HL-60 (cell line): ENCODE measurements at regions not wholly inside any gene's neighbourhood (a gene's known extent, or its start where the extent isn't known, plus 50 kb on each side); places are given as distances from the start of the nearest gene placed in this dataset.
"Not testable (repeated sequence)": the region's sequence is repeated elsewhere in the genome, so short reads cannot be mapped to it uniquely, and the experiment has no call there.

Experiments
- DNase-seq, 2 experiments: peaks; one replicate each; pipeline ENCODE4 v3.0.0-alpha.2; 2010 to 2020; ENCODE audit warnings: low read depth in 1 of 2, low spot score in 1 of 2
- H3K27ac ChIP-seq: fragments of 250-450 bp; sonication (Bioruptor Pico); replicated peaks from 2 replicates; pipeline ENCODE4 v1.5.1; 2020; ENCODE audit warnings: mild to moderate bottlenecking, moderate library complexity
- H3K27me3 ChIP-seq: fragments of 250-450 bp; sonication (Bioruptor Pico); 2 replicates; pipeline ENCODE4 v1.5.1; 2021; ENCODE audit warnings: mild to moderate bottlenecking, moderate library complexity; ENCODE audit not compliant: insufficient read depth, poor library complexity, severe bottlenecking
- H3K4me3 ChIP-seq: replicated peaks from 2 replicates; pipeline ENCODE4 v1.5.1; 2011; ENCODE audit warnings: mild to moderate bottlenecking, control low read depth, low read length; ENCODE audit not compliant: insufficient read depth
- CTCF ChIP-seq: IDR thresholded peaks from one replicate; pipeline ENCODE4 v1.5.1; 2011; ENCODE audit warnings: low read length, control low read depth, inconsistent platforms; ENCODE audit not compliant: insufficient read depth
- GABPA ChIP-seq: IDR thresholded peaks from 2 replicates; pipeline ENCODE4 v1.6.1; 2012; ENCODE audit warnings: low read depth
- POLR2AphosphoS5 ChIP-seq: IDR thresholded peaks from 2 replicates; pipeline ENCODE4 v1.6.1; 2012; ENCODE audit warnings: low read depth
- REST ChIP-seq: IDR thresholded peaks from 2 replicates; pipeline ENCODE4 v1.6.1; 2012; ENCODE audit warnings: low read depth; ENCODE audit not compliant: insufficient replicate concordance
- SPI1 ChIP-seq: IDR thresholded peaks from 2 replicates; pipeline ENCODE4 v1.6.1; 2012; ENCODE audit warnings: low read depth, mild to moderate bottlenecking, borderline replicate concordance

GRCh38 chr5:1593903-1594356 is 70.2 kb upstream of the LPCAT1 start:
- H3K27me3 ChIP-seq = peaks cover 13% of the 10 kb centered on the region
- TF ChIP-seq GABPA (no peak), CTCF (no peak), REST (no peak), POLR2AphosphoS5 (no peak), SPI1 (no peak)
- DNase-seq = no peak
- no peak overlapping the region for H3K4me3 ChIP-seq
- H3K27ac ChIP-seq = no peak overlapping the region

GRCh38 chr5:1588071-1588694 is 64.4 kb upstream of the LPCAT1 start:
- H3K27me3 ChIP-seq, H3K4me3 ChIP-seq, H3K27ac ChIP-seq, DNase-seq: not testable (repeated sequence)

DNA sequence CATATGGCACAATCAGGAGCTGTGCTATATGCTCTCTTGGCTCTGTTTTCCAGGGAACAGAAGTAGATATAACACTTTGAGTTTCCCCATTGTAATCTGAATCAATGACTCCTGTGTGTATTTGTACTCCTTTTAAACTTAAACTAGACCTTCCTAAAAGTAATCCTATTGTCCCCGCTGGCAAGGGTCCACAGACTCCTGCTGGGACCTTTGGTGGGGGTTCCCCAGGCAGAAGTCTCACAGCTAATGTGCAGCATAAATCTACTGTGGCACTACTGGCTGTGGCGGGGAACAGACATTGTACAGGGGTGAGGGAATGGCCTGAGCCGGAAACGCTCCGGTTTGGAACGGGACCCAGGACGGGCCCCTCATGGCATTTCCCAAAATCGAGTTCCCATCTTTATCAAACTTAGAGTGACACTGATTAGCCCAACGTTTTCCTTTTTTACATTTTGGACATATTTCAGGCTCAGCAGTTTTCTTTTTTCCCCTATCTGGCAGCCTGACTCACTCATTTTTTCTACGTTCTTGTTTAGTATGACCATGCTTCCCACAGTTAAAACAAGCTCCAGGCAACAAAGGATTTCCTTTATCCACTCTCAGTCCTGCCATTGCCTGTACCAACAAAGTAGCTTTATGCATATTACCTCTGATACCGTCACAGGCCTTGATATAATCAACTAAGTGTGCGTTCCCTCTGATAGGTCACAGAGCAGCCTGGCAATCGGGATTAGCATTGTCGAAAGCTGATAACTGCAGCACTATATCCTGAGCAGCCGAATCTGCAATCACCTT is 59.5 kb upstream of the LPCAT1 start:
- H3K27me3 ChIP-seq, DNase-seq, H3K4me3 ChIP-seq, H3K27ac ChIP-seq: not testable (repeated sequence)

- H3K27ac ChIP-seq, H3K27me3 ChIP-seq, H3K4me3 ChIP-seq, DNase-seq: not testable (repeated sequence)
Observed at GRCh38 chr5:1579389-1579788, 55.6 kb upstream of the LPCAT1 start.

DNA sequence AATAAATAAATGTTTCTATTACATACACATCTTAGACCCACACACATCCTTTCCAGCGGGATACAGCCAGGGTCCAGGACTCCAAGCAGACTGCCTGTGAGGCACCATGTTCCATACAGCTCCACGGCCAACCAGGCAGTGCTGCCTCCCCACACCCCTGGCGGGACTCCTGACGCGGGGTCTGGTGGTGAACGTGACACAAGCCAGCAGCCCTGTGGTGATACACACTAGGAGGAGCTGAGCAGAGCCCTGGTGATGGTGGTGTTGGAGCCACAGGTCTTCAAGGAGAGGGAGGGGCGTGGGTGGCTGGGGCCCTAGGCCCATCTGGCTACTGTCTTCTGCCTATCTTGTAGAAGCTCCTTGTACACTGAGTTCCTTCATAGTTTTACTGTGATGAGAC is 53.1 kb upstream of the LPCAT1 start:
- not testable (repeated sequence) for H3K4me3 ChIP-seq, DNase-seq, H3K27me3 ChIP-seq, H3K27ac ChIP-seq

DNA sequence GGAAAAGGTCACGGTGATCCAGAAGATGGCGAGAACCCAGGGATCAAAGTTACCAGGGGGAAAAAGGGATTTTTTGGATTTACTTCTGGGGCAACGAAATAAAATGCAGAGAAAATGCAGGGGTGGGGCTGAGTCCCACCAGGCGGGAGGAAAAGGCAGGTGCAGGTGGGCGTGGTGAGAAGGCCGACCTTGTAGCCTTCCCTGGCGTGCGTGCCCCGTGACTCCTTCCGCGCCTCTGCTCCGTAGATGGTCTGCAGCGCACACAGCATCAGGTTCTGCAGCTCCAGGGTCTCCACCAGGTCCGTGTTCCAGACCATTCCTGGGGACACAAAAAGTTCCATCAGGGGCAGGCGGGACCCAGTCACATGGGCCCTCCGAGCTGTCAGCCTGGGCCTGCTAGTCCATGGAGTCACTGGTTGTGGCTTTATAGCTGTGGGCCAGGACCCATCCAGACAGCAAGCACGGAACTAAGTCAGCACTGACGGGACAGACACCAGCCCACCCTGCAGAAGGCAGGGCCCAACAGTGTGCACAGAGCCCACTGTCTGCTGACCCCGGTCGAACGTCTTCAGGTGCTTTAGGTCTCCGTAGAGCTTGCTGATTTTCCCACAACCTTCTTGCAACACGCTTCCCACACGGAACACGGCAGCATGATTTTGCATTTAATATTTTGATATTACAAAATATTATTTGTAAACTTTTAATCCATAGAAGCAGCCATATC is 52.4 kb upstream of the LPCAT1 start:
- not testable (repeated sequence) for H3K4me3 ChIP-seq, H3K27ac ChIP-seq, H3K27me3 ChIP-seq, DNase-seq

DNA sequence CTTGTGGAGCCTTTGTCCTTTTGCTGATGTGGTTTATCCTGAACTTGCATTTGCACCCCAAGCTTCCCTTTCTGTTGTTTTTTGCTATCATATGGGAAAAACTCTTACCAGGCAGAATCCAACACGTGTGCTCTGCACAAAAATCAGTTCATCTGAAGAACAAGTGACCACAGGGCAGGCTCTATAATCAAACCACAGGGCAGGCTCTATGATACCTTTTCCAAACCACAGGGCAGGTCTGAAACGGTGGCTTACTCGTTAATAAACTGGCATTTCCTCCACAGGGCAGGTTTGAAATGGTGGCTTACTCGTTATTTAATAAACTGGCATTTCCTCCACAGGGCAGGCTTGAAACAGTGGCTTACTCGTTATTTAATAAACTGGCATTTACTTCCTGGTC is 51.7 kb upstream of the LPCAT1 start:
- H3K27me3 ChIP-seq, DNase-seq, H3K27ac ChIP-seq, H3K4me3 ChIP-seq: not testable (repeated sequence)

DNA sequence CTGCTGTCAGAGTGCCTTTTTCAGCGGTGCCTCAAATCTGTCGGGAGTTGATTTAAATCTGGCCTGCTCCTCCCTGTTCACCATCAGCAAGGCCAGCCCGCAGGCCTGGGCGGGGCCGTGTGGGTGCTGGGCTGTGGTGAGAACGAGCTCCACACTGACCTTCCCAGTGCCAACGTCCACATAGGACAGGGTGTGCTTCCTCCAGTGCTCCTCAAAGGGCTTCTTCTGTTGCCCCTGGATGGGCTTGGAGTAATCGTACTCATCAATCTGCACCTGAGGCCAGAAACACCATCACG is 50.2 kb upstream of the LPCAT1 start:
- not testable (repeated sequence) for H3K27ac ChIP-seq, DNase-seq, H3K27me3 ChIP-seq

GRCh38 chr5:1573217-1574022 is 49.7 kb upstream of the LPCAT1 start:
- not testable (repeated sequence) for H3K27me3 ChIP-seq, DNase-seq, H3K4me3 ChIP-seq, H3K27ac ChIP-seq

More for the DNA sequence above, 50.2 kb upstream of the LPCAT1 start:
- not testable (repeated sequence) for H3K4me3 ChIP-seq
